MM.1S (cell line): ENCODE measurements at regions not wholly inside any gene's neighbourhood (a gene's known extent, or its start where the extent isn't known, plus 50 kb on each side); places are given as distances from the start of the nearest gene placed in this dataset.

Source experiments
- DNase-seq: peaks from one replicate; pipeline ENCODE4 v3.0.0-alpha.2; 2015
- H2AFZ ChIP-seq: fragments of 300-600 bp; sonication (generic); 2 replicates; pipeline ENCODE4 v1.6.0; 2016; ENCODE audit warnings: antibody characterized with exemption, low read length
- H3F3A ChIP-seq: fragments of 300-600 bp; sonication (generic); 2 replicates; pipeline ENCODE4 v1.6.1; 2016; ENCODE audit warnings: mild to moderate bottlenecking, antibody characterized with exemption, low read length, moderate library complexity, mixed read lengths; ENCODE audit not compliant: insufficient read depth
- H3K27ac ChIP-seq: fragments of 300-600 bp; sonication (generic); 2 replicates; pipeline ENCODE4 v1.5.1; 2016; ENCODE audit warnings: mild to moderate bottlenecking, low read length
- H3K27me3 ChIP-seq: fragments of 300-600 bp; sonication (generic); replicated peaks from 2 replicates; pipeline ENCODE4 v1.6.0; 2016; ENCODE audit warnings: low read length; ENCODE audit not compliant: insufficient read depth
- H3K36me3 ChIP-seq: fragments of 300-600 bp; sonication (generic); replicated peaks from 2 replicates; pipeline ENCODE4 v1.6.1; 2016; ENCODE audit warnings: mild to moderate bottlenecking, low read length, mixed read lengths; ENCODE audit not compliant: insufficient read depth
- H3K4me1 ChIP-seq: fragments of 300-600 bp; sonication (generic); 2 replicates; pipeline ENCODE4 v1.6.1; 2016; ENCODE audit warnings: low read length, mixed read lengths
- H3K4me2 ChIP-seq: fragments of 300-600 bp; sonication (generic); 2 replicates; pipeline ENCODE4 v1.6.0; 2016; ENCODE audit warnings: low read depth, low read length
- H3K4me3 ChIP-seq: fragments of 300-600 bp; sonication (generic); 2 replicates; pipeline ENCODE4 v1.5.1; 2016; ENCODE audit warnings: low read length, mixed read lengths
- H3K79me2 ChIP-seq: fragments of 300-600 bp; sonication (generic); 2 replicates; pipeline ENCODE4 v1.6.1; 2016; ENCODE audit warnings: mixed run types, low read length, mixed read lengths
- H3K9ac ChIP-seq: fragments of 300-600 bp; sonication (generic); 2 replicates; pipeline ENCODE4 v1.6.1; 2016; ENCODE audit warnings: low read length, mixed read lengths
- H3K9me2 ChIP-seq: fragments of 300-600 bp; sonication (generic); replicated peaks from 2 replicates; pipeline ENCODE4 v1.6.1; 2016; ENCODE audit warnings: mild to moderate bottlenecking, low read length, mixed read lengths; ENCODE audit not compliant: insufficient read depth
- H3K9me3 ChIP-seq: fragments of 300-600 bp; sonication (generic); replicated peaks from 2 replicates; pipeline ENCODE4 v1.6.1; 2016; ENCODE audit warnings: mild to moderate bottlenecking, low read length, mixed read lengths; ENCODE audit not compliant: insufficient read depth
- H4K20me1 ChIP-seq: fragments of 300-600 bp; sonication (generic); 2 replicates; pipeline ENCODE4 v1.6.1; 2016; ENCODE audit warnings: mild to moderate bottlenecking, low read length, moderate library complexity, mixed read lengths; ENCODE audit not compliant: insufficient read depth
- EZH2 ChIP-seq: fragments of 300-600 bp; sonication (generic); optimal IDR thresholded peaks from 2 replicates; pipeline ENCODE3; 2017; ENCODE audit warnings: low read depth, mild to moderate bottlenecking, antibody characterized with exemption, low read length, mixed read lengths
- EZH2phosphoT487 ChIP-seq: fragments of 300-600 bp; sonication (generic); IDR thresholded peaks from 2 replicates; pipeline ENCODE4 v1.6.1; 2018; ENCODE audit warnings: antibody characterized with exemption, low read length
- TF ChIP-seq, protein P1 (sequence below): fragments of 300-600 bp; sonication (generic); IDR thresholded peaks from 2 replicates; pipeline ENCODE4 v1.5.1; 2016; ENCODE audit warnings: antibody characterized with exemption, low read length, mixed read lengths

- Histone ChIP-seq H3K4me3 (no peak overlapping the region), H3K79me2 (no peaks in the 10 kb centered on the region), H4K20me1 (no peaks in the 10 kb centered on the region), H3K36me3 (no peaks in the 10 kb centered on the region), H2AFZ (no peak overlapping the region), H3K27me3 (peaks cover 76% of the 10 kb centered on the region), H3K4me1 (no peaks in the 10 kb centered on the region), H3F3A (no peaks in the 10 kb centered on the region), H3K9me3 (no peaks in the 10 kb centered on the region), H3K27ac (no peak overlapping the region), H3K4me2 (no peak overlapping the region), H3K9me2 (no peaks in the 10 kb centered on the region), H3K9ac (no peak overlapping the region)
- DNase-seq, result no peak
- TF ChIP-seq EZH2 (no peak), EZH2phosphoT487 (no peak)
- TF ChIP-seq, protein P1, sequence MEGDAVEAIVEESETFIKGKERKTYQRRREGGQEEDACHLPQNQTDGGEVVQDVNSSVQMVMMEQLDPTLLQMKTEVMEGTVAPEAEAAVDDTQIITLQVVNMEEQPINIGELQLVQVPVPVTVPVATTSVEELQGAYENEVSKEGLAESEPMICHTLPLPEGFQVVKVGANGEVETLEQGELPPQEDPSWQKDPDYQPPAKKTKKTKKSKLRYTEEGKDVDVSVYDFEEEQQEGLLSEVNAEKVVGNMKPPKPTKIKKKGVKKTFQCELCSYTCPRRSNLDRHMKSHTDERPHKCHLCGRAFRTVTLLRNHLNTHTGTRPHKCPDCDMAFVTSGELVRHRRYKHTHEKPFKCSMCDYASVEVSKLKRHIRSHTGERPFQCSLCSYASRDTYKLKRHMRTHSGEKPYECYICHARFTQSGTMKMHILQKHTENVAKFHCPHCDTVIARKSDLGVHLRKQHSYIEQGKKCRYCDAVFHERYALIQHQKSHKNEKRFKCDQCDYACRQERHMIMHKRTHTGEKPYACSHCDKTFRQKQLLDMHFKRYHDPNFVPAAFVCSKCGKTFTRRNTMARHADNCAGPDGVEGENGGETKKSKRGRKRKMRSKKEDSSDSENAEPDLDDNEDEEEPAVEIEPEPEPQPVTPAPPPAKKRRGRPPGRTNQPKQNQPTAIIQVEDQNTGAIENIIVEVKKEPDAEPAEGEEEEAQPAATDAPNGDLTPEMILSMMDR, result no peak
These were observed 221.7 kb upstream of the CIBAR2 start for GRCh38 chr16:85333744-85334640.

DNA sequence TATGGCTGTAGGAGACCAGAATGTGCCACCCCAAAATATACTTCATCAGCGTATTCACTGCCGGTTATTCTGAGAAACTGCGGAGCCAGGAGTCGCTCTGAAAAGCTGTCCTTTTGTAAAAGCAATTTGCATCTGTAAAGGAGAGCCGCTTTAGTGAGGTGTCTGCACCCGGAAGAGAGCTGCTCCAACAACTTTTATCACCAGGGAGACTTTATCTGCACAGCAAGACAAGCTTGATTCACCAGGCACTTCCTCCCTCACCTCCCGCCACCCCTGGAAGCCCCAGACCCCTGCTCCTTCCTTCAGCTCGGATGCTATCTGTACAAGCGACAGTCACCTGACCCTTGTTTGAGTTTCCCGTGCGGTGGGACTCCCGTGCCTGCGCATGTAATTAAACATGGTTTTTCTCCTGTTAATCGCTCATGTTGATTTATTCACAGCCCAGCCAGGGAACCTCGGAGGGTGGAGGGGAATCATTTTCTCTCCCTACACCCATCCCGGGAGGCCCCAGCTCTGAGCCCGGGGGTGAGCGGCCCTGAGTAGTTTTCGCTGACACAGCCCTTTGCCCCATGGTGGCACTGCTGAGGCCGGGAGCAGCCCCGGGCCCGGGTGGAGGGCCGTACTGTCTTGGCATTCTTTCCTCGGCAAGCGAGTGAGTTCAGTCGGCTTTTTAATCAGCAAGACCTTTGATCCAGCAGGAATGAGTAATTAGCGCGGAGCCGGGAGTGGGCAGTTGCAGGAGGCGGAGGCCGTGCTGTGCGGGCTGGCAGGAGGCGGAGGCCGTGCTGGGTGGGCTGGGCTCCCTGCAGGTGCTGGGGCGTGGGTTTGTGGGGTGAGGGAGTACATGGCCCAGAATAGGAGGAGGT lies 222.7 kb upstream of the CIBAR2 start:
- Histone ChIP-seq H3K9me3 (no peaks in the 10 kb centered on the region), H3K4me1 (no peaks in the 10 kb centered on the region), H3K9ac (no peak overlapping the region), H3K79me2 (no peaks in the 10 kb centered on the region), H3K36me3 (no peaks in the 10 kb centered on the region), H3K27ac (no peak overlapping the region), H2AFZ (no peak overlapping the region), H3K4me2 (no peak overlapping the region), H3K27me3 (peaks cover 76% of the 10 kb centered on the region), H3K9me2 (no peaks in the 10 kb centered on the region), H3F3A (no peaks in the 10 kb centered on the region), H4K20me1 (no peaks in the 10 kb centered on the region), H3K4me3 (no peak overlapping the region)
- TF ChIP-seq EZH2 (no peak), EZH2phosphoT487 (no peak)
- TF ChIP-seq, protein P1, result no peak
- DNase-seq, result no peak

DNA sequence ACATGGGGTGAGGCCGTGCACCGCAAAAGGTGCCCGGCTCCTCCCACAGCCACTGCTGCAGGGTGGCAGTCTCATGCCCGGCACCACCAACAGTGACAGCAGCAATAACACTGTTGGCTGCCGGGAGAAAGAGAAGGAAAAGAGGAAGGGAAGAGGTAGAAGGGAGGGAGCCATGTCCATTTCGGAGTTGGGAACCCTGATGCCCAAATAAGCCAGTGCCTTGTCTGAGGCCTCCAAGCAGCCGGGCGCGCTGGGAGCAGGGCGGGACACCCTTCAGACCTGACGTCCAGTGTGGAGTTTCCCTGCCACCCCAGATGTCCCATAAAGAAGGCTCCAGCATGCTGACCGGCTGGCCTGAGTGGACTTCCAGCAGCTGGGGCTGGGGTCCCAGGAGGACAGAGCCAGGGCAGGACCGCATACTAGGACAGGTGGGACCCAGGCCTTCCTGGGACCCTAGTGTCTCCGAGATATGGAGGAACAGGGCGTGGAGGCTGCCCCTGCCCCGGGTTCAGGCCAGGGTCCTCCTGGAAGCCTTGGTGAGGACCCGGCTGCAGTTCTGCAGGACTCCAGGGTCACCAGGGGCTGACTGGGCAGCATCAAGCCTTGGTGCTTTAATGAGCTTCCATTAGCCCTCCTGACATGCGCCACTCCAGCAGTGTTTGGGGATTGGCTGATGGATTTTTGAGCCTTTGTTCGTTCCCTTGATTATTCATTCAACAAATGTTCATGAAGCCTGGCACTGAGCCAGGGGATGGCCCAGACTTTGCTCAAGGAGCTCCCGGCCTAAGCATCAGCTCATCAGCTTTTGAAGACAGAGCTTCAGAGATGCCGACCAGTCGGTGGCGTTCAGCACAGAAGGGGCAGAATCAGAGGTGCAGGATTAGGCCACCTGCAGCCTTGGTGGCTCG lies 223.6 kb upstream of the CIBAR2 start:
- no peaks in the 10 kb centered on the region for H3K9me3 ChIP-seq
- H4K20me1 ChIP-seq, result no peaks in the 10 kb centered on the region
- no peak overlapping the region for H3K4me2 ChIP-seq
- H3K9ac ChIP-seq, result no peak overlapping the region
- no peak for DNase-seq
- H3K27me3 ChIP-seq, result peaks cover 76% of the 10 kb centered on the region
- TF ChIP-seq, protein P1, result no peak
- TF ChIP-seq EZH2phosphoT487, result no peak
- no peak for TF ChIP-seq EZH2
- no peaks in the 10 kb centered on the region for H3K9me2 ChIP-seq
- no peaks in the 10 kb centered on the region for H3K36me3 ChIP-seq
- no peaks in the 10 kb centered on the region for H3K4me1 ChIP-seq
- H3K4me3 ChIP-seq, result no peak overlapping the region
- no peak overlapping the region for H3K27ac ChIP-seq
- H3K79me2 ChIP-seq, result no peaks in the 10 kb centered on the region
- no peaks in the 10 kb centered on the region for H3F3A ChIP-seq
- H2AFZ ChIP-seq, result no peak overlapping the region
